ENCODE measurements at regions not wholly inside any gene's neighbourhood (a gene's known extent, or its start where the extent isn't known, plus 50 kb on each side); places are given as distances from the start of the nearest gene placed in this dataset.

DNA sequence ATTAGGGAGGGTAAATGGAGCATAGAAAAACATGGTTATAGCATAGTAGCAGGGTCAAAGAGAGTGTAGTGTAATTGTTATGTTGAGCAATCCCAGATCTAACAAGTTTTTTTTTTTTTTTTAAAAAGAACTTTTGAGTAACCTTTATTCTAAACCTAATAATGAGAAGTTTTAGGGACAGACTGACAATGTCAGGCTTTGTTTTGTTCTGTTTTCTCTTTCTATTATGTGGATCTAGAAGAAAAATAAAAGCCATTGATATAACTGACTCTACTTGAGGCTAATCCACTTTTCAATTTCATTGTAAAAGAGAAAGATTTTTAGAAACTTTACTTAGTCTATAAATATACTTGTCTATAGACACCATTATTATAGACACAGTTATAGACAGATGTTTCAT lies 200.0 kb downstream of the FAM170A start:
- no peak for TF ChIP-seq POLR2A (IDR thresholded peaks at IDR 0.05)
- TF ChIP-seq POLR2AphosphoS5 (IDR thresholded peaks at IDR 0.05; ENCODE audit: insufficient read depth in 1 of 2, low read depth in 1 of 2): no peak
- TF ChIP-seq, protein P1, sequence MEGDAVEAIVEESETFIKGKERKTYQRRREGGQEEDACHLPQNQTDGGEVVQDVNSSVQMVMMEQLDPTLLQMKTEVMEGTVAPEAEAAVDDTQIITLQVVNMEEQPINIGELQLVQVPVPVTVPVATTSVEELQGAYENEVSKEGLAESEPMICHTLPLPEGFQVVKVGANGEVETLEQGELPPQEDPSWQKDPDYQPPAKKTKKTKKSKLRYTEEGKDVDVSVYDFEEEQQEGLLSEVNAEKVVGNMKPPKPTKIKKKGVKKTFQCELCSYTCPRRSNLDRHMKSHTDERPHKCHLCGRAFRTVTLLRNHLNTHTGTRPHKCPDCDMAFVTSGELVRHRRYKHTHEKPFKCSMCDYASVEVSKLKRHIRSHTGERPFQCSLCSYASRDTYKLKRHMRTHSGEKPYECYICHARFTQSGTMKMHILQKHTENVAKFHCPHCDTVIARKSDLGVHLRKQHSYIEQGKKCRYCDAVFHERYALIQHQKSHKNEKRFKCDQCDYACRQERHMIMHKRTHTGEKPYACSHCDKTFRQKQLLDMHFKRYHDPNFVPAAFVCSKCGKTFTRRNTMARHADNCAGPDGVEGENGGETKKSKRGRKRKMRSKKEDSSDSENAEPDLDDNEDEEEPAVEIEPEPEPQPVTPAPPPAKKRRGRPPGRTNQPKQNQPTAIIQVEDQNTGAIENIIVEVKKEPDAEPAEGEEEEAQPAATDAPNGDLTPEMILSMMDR (IDR thresholded peaks at IDR 0.05): no peak
